NT2/D1 (cell line): ENCODE measurements at regions not wholly inside any gene's neighbourhood (a gene's known extent, or its start where the extent isn't known, plus 50 kb on each side); places are given as distances from the start of the nearest gene placed in this dataset.

Source experiments
- SUZ12 ChIP-seq: IDR thresholded peaks from 2 replicates; pipeline ENCODE4 v1.6.1; 2011; ENCODE audit not compliant: insufficient read length, insufficient read depth; ENCODE audit errors: extremely low read depth
- YY1 ChIP-seq: IDR thresholded peaks from 2 replicates; pipeline ENCODE4 v1.6.1; 2011; ENCODE audit not compliant: insufficient read length, insufficient read depth
- ZNF274 ChIP-seq: IDR thresholded peaks from 2 replicates; pipeline ENCODE4 v1.6.1; 2011; ENCODE audit warnings: mild to moderate bottlenecking, low read depth, low read length

DNA sequence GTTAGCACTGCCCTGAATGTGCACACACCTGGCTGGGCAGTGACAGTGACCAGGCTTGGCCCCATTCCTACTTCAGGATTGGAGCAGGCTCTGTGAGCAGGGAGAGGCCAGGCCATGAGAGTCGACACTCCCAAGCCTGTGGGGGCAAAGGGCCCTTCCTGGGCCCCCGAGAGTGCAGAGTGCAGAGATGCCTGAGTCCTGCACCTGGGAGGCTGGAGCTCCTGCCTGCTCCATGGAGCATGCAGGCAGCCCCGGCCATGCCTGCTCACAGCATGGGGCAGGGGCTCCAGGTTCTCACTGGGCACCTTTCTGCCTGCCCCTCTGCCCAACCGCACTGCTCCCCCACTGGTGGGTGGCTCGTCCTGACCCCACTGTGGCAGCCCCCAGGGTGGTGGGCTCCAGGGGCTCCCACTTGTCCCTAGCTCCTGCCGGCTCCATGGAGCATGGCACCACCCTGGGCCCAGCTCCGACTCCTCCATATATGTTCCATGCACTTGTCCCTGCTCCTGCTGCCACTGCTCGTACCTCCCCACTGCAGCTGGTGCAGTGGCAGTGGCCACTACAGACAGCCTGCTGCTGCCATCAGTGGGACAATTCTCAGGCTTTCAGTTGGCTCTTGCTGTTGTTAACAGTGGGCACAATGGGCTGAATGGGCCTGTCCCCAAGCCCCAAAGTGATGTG, 282.0 kb downstream of the RPRM start:
- TF ChIP-seq ZNF274: no peak
- no peak for TF ChIP-seq YY1
- TF ChIP-seq SUZ12: no peak
